ENCODE measurements at regions not wholly inside any gene's neighbourhood (a gene's known extent, or its start where the extent isn't known, plus 50 kb on each side); places are given as distances from the start of the nearest gene placed in this dataset.
"Not testable (repeated sequence)": the region's sequence is repeated elsewhere in the genome, so short reads cannot be mapped to it uniquely, and the experiment has no call there.

GRCh38 chr4:131613086-131613823 lies 1535.8 kb upstream of the PCDH10 start:
- intact Hi-C loops (cut with DNase I), result no loop called here
- no peak for ATAC-seq

GRCh38 chr4:131613824-131614216 lies 1535.3 kb upstream of the PCDH10 start:
- intact Hi-C loops (cut with DNase I), result no loop called here
- ATAC-seq, result no peak
- no peak for DNase-seq (ENCODE audit: low spot score)

More at GRCh38 chr4:131613086-131613823, 1535.8 kb upstream of the PCDH10 start:
- DNase-seq (ENCODE audit: low spot score), result no peak

GRCh38 chr4:131632877-131633276 lies 1516.2 kb upstream of the PCDH10 start:
- intact Hi-C loops (cut with DNase I), result no loop called here
- DNase-seq (ENCODE audit: low spot score), result no peak
- no peak for ATAC-seq

- no peak for ATAC-seq
- intact Hi-C loops (cut with DNase I), result no loop called here
- no peak for DNase-seq (ENCODE audit: low spot score)
These were observed 1513.9 kb upstream of the PCDH10 start for GRCh38 chr4:131635191-131635590.

GRCh38 chr4:131638781-131639180 lies 1510.3 kb upstream of the PCDH10 start:
- ATAC-seq, result no peak
- no peak for DNase-seq (ENCODE audit: low spot score)
- intact Hi-C loops (cut with DNase I), result no loop called here

GRCh38 chr4:131644619-131645018 lies 1504.5 kb upstream of the PCDH10 start:
- ATAC-seq (no peak), DNase-seq (ENCODE audit: low spot score) (no peak)
- intact Hi-C loops (cut with DNase I), result no loop called here

GRCh38 chr4:131649227-131649626 lies 1499.9 kb upstream of the PCDH10 start:
- intact Hi-C loops (cut with DNase I), result no loop called here
- ATAC-seq, result no peak

GRCh38 chr4:131650951-131651350 lies 1498.1 kb upstream of the PCDH10 start:
- intact Hi-C loops (cut with DNase I), result no loop called here

More at GRCh38 chr4:131649227-131649626, 1499.9 kb upstream of the PCDH10 start:
- DNase-seq (ENCODE audit: low spot score), result no peak

GRCh38 chr4:131683314-131683713 lies 1465.8 kb upstream of the PCDH10 start:
- ATAC-seq; intact Hi-C loops (cut with DNase I); DNase-seq (ENCODE audit: low spot score): not testable (repeated sequence)

More at GRCh38 chr4:131650951-131651350, 1498.1 kb upstream of the PCDH10 start:
- DNase-seq (ENCODE audit: low spot score) (no peak), ATAC-seq (no peak)

- no peak for ATAC-seq
- intact Hi-C loops (cut with DNase I), result no loop called here
These were observed 1427.2 kb upstream of the PCDH10 start for GRCh38 chr4:131721883-131722282.

GRCh38 chr4:131723069-131723468 lies 1426.0 kb upstream of the PCDH10 start:
- intact Hi-C loops (cut with DNase I); ATAC-seq; DNase-seq (ENCODE audit: low spot score): not testable (repeated sequence)

More at GRCh38 chr4:131721883-131722282, 1427.2 kb upstream of the PCDH10 start:
- DNase-seq (ENCODE audit: low spot score), result no peak

- ATAC-seq, result not testable (repeated sequence)
These were observed 1424.2 kb upstream of the PCDH10 start for GRCh38 chr4:131724847-131725246.

GRCh38 chr4:131725521-131725920 lies 1423.6 kb upstream of the PCDH10 start:
- DNase-seq (ENCODE audit: low spot score); ATAC-seq; intact Hi-C loops (cut with DNase I): not testable (repeated sequence)

More at GRCh38 chr4:131724847-131725246, 1424.2 kb upstream of the PCDH10 start:
- DNase-seq (ENCODE audit: low spot score), result peak; percentile 82
- intact Hi-C loops (cut with DNase I), result not testable (repeated sequence)

- intact Hi-C loops (cut with DNase I); DNase-seq (ENCODE audit: low spot score): not testable (repeated sequence)
These were observed 1422.2 kb upstream of the PCDH10 start for GRCh38 chr4:131726940-131727339.

GRCh38 chr4:131727418-131727817 lies 1421.7 kb upstream of the PCDH10 start:
- DNase-seq (ENCODE audit: low spot score); ATAC-seq; intact Hi-C loops (cut with DNase I): not testable (repeated sequence)

More at GRCh38 chr4:131726940-131727339, 1422.2 kb upstream of the PCDH10 start:
- ATAC-seq, result not testable (repeated sequence)

- ATAC-seq; DNase-seq (ENCODE audit: low spot score); intact Hi-C loops (cut with DNase I): not testable (repeated sequence)
These were observed 1419.9 kb upstream of the PCDH10 start for GRCh38 chr4:131729205-131729604.

- intact Hi-C loops (cut with DNase I); DNase-seq (ENCODE audit: low spot score); ATAC-seq: not testable (repeated sequence)
These were observed 1419.2 kb upstream of the PCDH10 start for GRCh38 chr4:131729716-131730398.

- intact Hi-C loops (cut with DNase I); DNase-seq (ENCODE audit: low spot score); ATAC-seq: not testable (repeated sequence)
These were observed 1418.5 kb upstream of the PCDH10 start for GRCh38 chr4:131730574-131730973.

- intact Hi-C loops (cut with DNase I); DNase-seq (ENCODE audit: low spot score); ATAC-seq: not testable (repeated sequence)
These were observed 1417.0 kb upstream of the PCDH10 start for GRCh38 chr4:131732034-131732630.

Measured in sciatic nerve (tissue), 2 donors.